ENCODE measurements at regions not wholly inside any gene's neighbourhood (a gene's known extent, or its start where the extent isn't known, plus 50 kb on each side); places are given as distances from the start of the nearest gene placed in this dataset.

DNA sequence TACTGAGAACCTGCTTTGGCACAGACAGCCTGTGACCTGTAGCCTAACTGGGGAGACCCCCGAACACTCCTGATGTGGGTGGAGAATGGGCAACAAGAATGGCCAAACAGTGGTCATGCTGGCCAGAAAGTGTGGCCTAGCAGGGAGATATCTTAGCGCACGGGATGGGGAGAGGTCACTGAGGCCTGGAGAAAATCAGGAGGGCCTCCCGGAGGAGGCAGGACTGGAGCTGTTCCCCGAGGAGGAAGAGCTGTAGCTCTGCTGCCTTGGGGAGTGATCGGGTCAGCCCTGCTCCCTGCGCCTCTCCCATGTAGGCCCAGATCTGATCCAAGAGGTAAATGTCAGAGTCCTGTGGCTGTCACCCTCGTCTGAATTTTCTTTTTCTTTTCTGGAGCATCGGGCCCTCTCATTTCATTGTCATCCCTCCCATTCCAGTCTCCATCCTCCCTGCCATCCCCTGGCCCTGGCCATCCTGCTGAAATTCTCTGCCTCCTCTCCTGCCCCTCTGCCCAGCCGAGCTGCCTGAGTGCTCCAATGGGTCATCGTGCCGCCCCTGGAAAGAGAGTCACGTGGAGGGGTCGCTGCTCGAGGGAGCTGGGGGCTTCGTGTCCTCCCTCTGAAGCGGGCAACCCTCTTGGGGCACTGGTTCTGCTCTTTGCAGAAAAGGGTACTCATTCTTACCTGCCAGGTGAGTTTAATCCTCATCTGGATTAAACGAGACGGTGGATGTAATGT, 242.9 kb downstream of the HAUS1 start:
- no peak for DNase-seq

DNA sequence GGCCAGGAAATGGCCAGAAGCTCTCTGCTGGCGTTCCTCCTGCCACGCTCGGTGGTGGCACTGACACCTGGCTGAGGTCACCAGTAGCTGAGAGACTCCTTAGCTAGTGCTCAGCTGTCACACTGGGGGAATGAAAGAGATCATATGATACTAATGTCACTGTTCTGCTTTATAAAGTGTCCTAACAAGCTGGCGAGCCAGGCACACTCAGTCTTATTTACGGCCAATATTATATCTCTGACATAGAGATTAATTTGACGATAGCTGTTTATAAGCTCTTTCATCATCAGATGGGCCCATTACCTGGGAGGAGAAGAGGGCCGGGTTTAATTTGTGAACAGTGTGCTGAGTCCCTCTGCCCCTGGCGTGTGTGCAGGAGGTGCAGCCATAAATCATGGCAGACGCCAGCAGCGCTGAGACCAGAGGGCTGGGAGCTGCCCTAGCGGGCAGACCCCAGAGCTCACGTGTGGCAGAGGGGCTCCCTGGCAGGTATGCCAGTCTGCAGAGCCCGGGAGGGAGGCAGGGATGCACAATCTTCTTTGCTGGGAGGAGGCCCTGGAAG, 246.5 kb downstream of the HAUS1 start:
- DNase-seq = no peak

DNA sequence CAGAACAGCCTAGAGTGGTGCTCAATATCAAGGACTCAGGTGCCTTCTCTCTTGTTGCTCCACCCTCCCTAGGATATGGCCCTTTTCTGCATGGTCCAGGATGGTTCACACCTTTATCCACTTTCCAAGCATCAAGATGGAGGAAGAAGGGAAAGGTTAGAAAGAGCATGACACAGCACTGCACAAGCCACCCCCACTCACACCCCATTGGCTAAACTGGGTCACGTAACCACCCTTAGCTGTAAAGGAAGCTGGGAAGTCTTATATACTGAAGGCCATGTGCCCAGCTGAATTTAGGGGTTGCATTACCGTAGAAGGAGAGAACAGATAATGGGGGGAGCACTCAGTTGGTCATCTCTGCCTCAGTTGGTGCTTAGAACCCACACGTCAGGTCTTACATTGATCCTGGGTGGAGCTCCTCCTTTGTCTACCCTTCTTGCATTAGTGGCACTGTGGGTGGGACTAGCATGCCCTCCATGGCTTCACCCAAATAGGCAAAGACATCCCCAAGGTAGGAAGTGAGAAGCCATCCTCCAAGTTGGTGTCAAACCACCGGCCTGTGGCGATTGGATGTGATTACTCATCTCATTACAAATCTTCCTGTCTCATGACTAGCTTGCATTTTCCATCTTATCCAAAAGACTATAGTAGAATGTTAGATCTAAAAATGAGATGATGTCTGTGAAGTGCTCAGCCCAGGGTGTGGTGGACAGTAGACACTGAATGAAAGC, 248.5 kb downstream of the HAUS1 start:
- no peak for DNase-seq

DNA sequence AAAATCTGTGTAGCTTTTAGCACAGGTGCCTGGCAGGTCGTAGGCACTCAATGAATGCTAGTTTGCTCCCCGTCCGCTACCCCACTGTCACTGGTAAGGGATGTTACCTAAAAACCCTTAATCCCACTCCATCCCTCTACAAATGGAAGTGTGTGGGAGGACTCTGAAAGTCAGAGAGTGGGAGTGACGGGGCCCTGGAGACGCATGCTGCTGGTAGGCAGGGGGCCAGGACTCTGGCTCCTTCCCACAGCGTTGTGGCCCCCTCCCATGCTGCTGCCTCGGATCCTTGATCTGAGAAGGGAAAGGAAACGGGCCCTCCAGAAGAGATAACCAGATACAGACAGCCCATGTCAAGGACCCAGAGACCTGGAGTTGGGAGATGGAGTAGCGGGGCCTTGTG, 249.3 kb downstream of the HAUS1 start:
- no peak for DNase-seq

- no peak for DNase-seq
Observed at GRCh38 chr18:46356278-46357033, 252.3 kb downstream of the HAUS1 start.

DNA sequence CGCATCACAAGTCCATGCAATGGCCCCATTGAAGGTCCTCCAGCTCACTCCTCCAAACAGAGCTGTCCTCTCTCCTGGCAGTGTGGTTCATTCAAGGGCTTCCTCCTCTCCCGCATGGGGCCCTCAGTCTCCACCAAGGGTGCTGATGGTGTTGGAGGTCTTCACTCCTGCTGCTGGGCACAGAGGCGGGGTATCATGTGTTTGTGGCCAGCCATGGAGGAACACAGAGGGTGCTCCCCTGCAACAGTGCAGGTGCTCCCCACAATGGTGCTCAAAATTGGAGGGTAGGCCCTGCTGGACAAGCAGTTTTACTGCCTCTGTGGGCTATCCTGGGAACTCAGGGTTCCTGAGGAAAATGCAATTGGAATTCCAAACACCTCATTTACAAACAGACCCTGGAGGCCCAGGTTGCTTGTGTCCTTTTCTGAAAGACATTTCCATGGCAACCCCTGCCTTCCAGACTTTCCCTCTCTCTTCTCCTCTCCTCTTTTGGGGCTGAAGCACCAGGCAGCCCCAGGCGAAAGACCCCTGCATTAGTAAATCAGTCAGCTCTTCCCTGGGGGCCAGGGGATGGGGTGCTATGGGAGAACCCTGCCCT, 256.0 kb downstream of the HAUS1 start:
- no peak for DNase-seq

DNA sequence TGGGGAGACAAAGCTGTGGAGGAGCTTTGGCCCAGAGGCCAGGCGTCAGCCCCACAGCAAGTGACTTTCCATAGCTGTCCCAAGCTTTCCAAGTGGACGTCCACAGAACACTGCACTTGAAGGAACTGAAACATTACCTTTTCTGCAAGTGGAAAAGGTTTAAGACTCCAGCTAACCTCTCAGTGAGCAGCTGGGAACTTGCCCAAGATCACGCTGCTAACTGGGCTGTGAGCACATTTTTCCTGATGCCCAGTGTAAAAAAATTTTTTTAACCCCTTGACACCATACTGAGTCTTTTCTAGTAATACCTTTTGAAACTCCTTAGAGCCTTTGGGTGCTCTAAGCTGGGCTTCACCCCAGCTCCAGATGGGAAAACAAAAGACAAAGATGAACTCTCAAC, 256.7 kb downstream of the HAUS1 start:
- no peak for DNase-seq

DNA sequence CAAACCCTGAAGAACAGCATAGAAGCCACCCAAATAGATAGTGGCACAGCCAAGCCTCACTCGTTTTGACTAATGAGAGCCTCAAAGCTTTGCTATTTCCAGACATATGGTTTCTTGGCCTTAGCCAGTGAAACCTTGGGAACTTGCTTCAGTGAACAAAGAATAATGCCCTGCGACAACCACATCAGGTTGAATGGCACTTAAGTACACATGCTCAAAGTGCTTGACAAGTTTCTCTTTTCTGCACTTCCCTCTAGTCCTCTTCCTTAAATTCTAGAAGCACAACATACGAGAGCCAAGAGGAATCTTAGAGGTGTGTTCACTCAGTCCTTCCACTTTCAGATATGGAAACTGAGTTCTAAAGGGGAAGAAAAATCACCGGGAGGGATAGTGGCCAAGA, 258.3 kb downstream of the HAUS1 start:
- DNase-seq = no peak

DNA sequence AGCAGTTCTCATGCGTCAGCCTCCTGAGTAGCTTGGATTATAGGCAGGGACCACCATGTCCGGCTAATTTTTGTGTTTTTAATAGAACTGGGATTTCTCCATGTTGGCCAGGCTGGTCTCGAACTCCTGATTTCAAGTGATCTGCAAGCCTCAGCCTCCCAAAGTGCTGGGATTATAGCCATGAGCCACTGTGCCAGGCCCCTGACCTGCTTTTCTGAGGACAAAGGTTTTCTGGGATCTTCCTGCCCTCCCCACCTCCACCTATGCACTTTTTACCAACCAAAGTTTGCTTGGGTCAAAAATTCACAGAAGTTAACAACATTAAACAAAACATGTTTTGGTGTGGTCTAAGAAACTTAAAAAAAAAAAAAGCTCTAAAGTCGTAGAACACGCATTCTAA, 259.9 kb downstream of the HAUS1 start:
- DNase-seq = no peak

DNA sequence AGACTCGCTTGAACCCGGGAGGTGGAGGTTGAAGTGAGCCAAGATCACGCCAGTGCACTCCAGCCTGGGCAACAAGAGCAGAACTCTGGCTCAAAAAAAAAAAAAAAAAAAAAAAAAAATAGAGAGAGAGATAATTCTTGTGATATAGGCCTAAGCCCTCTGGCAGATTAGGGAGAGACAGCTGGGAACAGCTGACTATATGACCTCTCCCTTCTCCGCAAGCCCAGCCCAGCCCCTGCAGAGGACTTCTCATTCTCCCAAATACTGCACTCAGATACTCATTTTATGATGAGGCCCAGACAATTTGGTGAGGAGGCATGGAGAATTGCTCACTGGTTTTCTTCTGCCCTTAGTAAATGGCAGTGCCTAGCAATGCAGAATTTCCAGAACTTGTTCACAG, 262.0 kb downstream of the HAUS1 start:
- no peak for DNase-seq

GRCh38 chr18:46366751-46367376, 262.7 kb downstream of the HAUS1 start:
- DNase-seq = no peak

- no peak for DNase-seq
Observed at GRCh38 chr18:46369323-46369722, 265.1 kb downstream of the HAUS1 start.

- DNase-seq = no peak
Observed at GRCh38 chr18:46370898-46371297, 266.7 kb downstream of the HAUS1 start.

DNA sequence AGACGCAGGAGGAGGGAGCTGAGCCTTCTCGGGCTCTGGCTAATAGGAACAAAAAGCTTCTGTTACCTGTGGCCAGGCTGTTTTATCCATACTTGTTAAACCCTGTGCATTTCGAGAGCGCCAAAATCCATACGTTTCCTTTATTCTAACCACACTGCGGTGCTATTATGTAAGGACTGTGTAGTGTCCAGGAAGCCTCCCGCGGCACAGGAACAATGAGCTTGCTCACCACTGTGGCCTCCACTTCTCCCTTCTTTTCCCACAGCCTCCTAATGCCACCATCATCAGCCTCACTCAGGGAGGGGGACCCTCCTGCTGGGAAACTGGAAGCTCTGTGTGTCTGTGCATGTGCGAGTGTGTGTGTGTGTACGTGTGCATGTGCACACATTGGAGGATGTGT, 268.5 kb downstream of the HAUS1 start:
- no peak for DNase-seq

GRCh38 chr18:46373131-46373530, 268.9 kb downstream of the HAUS1 start:
- DNase-seq = no peak

DNA sequence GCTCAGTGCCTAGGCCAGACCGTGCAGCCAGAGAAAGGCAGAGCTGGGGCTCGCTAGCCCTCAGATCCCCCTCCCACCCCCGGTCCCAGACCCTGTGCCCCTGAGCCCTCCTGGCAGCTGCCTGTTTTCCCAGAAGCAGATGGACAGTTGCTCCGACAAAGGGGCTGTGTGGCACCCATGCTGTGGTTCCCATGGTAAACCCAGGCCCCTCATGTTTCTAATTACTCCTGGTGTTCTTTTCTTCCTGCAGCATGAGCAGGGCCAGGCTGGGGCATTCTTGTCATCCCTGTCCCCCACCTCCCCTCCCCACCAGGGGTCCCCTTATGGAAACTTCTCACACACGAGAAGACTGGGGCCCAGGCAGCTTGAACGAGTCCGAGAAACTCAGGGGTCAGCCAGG, 269.6 kb downstream of the HAUS1 start:
- no peak for DNase-seq

DNA sequence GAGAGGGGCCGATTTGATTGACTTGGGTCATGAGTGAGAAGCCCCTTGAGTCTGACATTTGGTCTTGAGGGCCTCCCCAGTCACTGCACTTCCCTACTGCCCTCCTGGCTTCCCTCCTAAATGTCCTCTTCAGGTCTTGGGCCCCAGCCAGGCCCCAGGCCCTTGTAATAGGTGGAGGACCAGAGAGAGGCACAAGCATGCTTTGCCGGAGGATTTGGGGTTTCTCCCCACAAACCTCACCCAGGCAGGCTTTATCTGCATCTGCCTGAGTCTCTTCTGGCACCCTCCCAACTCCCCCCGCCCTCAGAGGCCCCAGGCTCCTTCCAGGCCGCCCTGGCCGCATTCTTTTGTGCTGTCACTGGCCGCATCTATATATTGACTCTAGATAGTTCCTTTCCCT, 270.7 kb downstream of the HAUS1 start:
- DNase-seq = no peak

GRCh38 chr18:46377557-46377956, 273.4 kb downstream of the HAUS1 start:
- DNase-seq = no peak

DNA sequence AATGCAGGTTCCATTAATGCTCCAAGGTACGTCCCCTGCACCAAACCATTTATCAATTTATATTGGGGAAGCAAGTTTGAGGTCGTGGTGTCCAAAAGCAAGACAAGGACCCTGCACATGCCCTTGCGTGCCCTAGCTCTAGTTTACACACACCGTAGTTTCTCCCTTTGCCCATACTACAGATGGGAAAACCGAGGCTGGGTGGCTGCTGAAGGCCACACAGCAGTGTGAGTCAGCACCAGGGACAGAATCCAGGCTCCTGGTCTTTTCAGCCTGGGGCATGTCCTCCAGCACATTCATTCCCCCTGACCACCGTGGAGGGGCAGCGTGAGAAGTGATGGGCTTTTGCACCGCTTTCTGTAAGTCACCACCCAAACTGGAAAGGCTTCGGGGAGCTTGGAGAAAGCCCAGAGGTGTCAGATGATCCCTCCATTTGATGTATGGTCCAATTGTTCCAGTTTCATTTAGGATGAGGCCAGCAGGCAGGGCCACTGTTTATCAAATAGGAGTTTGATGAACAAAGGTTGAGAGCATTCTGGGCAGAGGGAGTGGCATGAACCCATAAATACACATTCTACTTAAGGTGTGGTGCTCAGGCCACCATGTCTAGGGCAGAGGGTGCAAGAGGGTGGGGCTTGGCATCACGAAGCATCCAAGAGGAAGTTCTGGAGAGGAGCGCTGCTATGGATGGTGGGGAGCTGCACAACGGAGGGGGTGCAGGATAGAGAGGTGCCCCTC, 274.1 kb downstream of the HAUS1 start:
- DNase-seq = no peak

GRCh38 chr18:46378864-46379207, 274.7 kb downstream of the HAUS1 start:
- no peak for DNase-seq

DNA sequence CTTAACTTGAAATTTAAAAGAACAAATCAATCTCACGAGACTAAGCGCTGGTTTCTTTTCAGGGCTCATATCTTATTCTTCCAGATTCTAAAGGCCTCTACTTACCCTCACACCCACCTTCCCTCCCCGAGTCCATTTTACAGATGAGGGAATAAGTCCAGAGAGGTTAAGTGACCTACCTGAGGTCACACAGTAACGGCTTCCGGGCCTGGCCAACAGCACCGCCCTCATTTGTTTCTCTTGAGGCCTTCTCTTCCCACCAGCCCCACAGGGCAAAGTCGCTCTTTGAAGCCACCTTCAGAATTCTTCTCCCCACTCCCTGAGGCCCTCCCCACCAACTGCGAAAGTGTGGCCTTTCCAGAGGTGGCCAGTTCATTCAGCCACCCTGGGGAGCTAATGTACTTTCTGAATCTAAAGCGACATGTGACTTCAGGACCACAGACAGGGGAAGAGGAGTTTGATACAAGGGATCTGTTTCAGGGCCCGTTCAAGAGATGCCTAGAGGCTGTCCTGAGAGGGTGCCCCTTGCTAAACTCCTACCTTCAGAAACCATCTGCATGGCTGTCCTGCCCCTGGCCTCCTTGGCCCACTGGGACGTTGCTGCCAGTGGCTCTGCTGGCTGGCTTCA, 275.3 kb downstream of the HAUS1 start:
- no peak for DNase-seq
